Mucosa of descending colon (tissue), 3 donors: ENCODE measurements at regions not wholly inside any gene's neighbourhood (a gene's known extent, or its start where the extent isn't known, plus 50 kb on each side); places are given as distances from the start of the nearest gene placed in this dataset.

Experiments used
- ATAC-seq: fragments of 200-7000 bp; cut with Tn5 transposase; one replicate; pipeline ENCODE4 v1.9.1; 2020; ENCODE audit warnings: mild to moderate bottlenecking, moderate library complexity
- DNase-seq, 3 donors: peaks; one replicate each; pipeline ENCODE4 v3.0.0-alpha.2; 2020
- H3K36me3 ChIP-seq: fragments of 200-600 bp; one replicate; pipeline ENCODE4 v1.8.0; 2021; ENCODE audit warnings: low read depth, mild to moderate bottlenecking
- H3K4me1 ChIP-seq: fragments of 200-600 bp; one replicate; pipeline ENCODE4 v1.8.0; 2021; ENCODE audit warnings: low read depth, mild to moderate bottlenecking
- H3K4me3 ChIP-seq: fragments of 200-600 bp; one replicate; pipeline ENCODE4 v1.8.0; 2021; ENCODE audit warnings: mild to moderate bottlenecking
- H3K9me3 ChIP-seq: fragments of 200-600 bp; one replicate; pipeline ENCODE4 v1.8.0; 2021; ENCODE audit warnings: mild to moderate bottlenecking
- CTCF ChIP-seq: fragments of 200-600 bp; IDR thresholded peaks from one replicate; pipeline ENCODE4 v1.8.0; 2022; ENCODE audit warnings: antibody characterized with exemption, mild to moderate bottlenecking
- intact Hi-C, 2 donors: fragments of 100-400 bp; cut with DNase I in 1 of 2; cut with micrococcal nuclease in 1 of 2; formaldehyde crosslinking; loops; one replicate each; pipeline versions ENCODE4 v1.11.0 to v1.11.1; 2022; cut with DNase I, micrococcal nuclease
- donor health status: DM: no; HTN: no; CAD: no; lungs with moderate emphysema.
- donor health status: DM: no; HTN: no; CAD: no.
- donor health status: DM: no; HTN: yes; CAD: no.

GRCh38 chr3:188949996-188950395, 221.8 kb upstream of the TPRG1 start:
- Histone ChIP-seq H3K4me1 (peaks cover 27% of the 10 kb centered on the region), H3K9me3 (no peaks in the 10 kb centered on the region), H3K36me3 (no peaks in the 10 kb centered on the region), H3K4me3 (no peak overlapping the region)
- DNase-seq: no peak
- no peak for TF ChIP-seq CTCF
- no peak for ATAC-seq
- intact Hi-C loops: loop anchor here in 1 of 2 donors (5.0 kb wide), 1 partner anchor 1208 kb away; no protein-coding TSS in a partner anchor

DNA sequence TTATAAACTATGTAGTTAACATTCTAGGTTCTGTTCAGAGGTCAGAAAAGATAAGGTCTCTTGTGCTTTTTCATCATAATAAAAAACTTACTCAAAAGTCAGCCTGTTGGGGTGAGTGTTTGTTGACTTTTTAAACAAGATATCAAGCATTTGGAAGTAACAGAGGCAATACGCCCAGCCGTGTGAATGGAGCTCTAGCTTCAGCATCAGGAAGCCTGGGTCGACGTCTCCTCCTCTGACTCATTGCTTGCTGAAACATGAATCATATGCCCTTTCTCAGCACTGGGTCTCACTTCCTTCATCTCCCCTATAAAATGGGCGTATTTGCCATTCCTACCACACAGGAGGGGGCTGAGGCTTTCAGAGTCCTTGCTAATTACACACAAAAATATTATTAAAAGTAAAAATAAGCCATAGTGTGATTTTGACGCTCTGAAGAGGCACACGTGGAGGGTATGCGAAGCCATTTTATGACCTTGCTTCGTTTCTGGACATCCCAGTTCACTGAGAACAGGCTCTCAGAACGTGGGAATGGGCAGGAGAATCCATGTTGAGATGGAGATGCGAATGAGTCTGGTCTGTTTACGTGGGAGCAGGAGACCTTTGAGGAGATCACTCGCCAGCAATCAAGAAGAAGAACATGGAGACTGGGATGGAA, 220.8 kb upstream of the TPRG1 start:
- intact Hi-C loops: loop anchor here in 1 of 2 donors (5.0 kb wide), 1 partner anchor 1209 kb away; no protein-coding TSS in a partner anchor
- no peak for TF ChIP-seq CTCF
- Histone ChIP-seq H3K4me3 (no peak overlapping the region), H3K36me3 (no peaks in the 10 kb centered on the region), H3K4me1 (peaks cover 27% of the 10 kb centered on the region), H3K9me3 (no peaks in the 10 kb centered on the region)
- ATAC-seq (peak; percentile 70), DNase-seq (peak in 2 of 3 donors; percentile 57 to 67)

DNA sequence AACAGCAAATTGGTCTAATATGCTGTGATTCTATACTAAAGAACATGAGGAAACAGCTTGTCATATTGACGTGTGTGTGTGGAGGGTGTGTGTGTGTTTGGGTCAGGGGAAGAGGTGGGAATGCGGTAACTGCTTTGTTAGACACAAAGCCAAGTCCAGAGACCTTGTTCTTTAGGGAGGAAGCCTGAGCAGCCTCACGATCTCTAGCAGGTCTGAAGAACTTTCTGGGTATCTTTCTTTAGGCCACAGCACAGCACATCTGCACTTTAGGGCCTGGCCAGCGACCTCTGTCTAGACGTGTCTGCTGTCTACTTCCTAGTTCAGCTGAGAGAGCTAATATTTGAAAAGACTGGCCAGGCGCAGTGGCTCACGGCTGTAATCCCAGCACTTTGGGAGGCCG, 220.0 kb upstream of the TPRG1 start:
- no peak overlapping the region for H3K4me3 ChIP-seq
- ATAC-seq (no peak), DNase-seq (no peak)
- H3K9me3 ChIP-seq: no peaks in the 10 kb centered on the region
- H3K36me3 ChIP-seq: no peaks in the 10 kb centered on the region
- H3K4me1 ChIP-seq: peaks cover 25% of the 10 kb centered on the region
- intact Hi-C loops: loop anchor here in 1 of 2 donors (5.0 kb wide), 1 partner anchor 1209 kb away; no protein-coding TSS in a partner anchor
- TF ChIP-seq CTCF: no peak

GRCh38 chr3:188954590-188955208, 217.1 kb upstream of the TPRG1 start:
- ATAC-seq (peak; percentile 80), DNase-seq (peak; percentile 76 to 83 (median 80))
- peaks cover 7% of the 10 kb centered on the region for H3K4me1 ChIP-seq
- no peak overlapping the region for H3K4me3 ChIP-seq
- intact Hi-C loops: loop anchor here (5.0 kb wide), 2 partner anchors 193 to 1212 kb away; no protein-coding TSS in a partner anchor
- peak; percentile 91 for TF ChIP-seq CTCF
- no peaks in the 10 kb centered on the region for H3K36me3 ChIP-seq
- H3K9me3 ChIP-seq: no peaks in the 10 kb centered on the region

- H3K4me1 ChIP-seq: peaks cover 3% of the 10 kb centered on the region
- no peak overlapping the region for H3K4me3 ChIP-seq
- ATAC-seq: peak; percentile 14
- no peak for DNase-seq
- TF ChIP-seq CTCF: no peak
- H3K36me3 ChIP-seq: no peaks in the 10 kb centered on the region
- intact Hi-C loops: loop anchor here in 1 of 2 donors (5.0 kb wide), 2 partner anchors 191 to 1214 kb away; no protein-coding TSS in a partner anchor
- no peaks in the 10 kb centered on the region for H3K9me3 ChIP-seq
Observed at GRCh38 chr3:188955919-188956318, 215.9 kb upstream of the TPRG1 start.
